Small intestine (tissue), 7 donors: ENCODE measurements at regions not wholly inside any gene's neighbourhood (a gene's known extent, or its start where the extent isn't known, plus 50 kb on each side); places are given as distances from the start of the nearest gene placed in this dataset.

Source experiments
- DNase-seq, 2 donors: peaks; one replicate each; pipeline versions ENCODE4 v3.0.0 to v3.0.0-alpha.2; 2013
- FAIRE-seq: peaks from 2 replicates; lab custom pipeline; 2012; peaks lifted over from hg19 to GRCh38; lab: Jason Lieb, UNC
- H3K27ac ChIP-seq, 3 donors: one replicate each; pipeline ENCODE4 v1.5.1; 2013; ENCODE audit warnings: low read length in 2 of 3, mild to moderate bottlenecking in 2 of 3, control low read depth in 1 of 3, inconsistent platforms in 1 of 3, low read depth in 1 of 3, moderate library complexity in 1 of 3
- H3K27me3 ChIP-seq, 3 donors: one replicate each; pipeline ENCODE4 v1.6.1; 2013; ENCODE audit warnings: low read length in 3 of 3, inconsistent platforms in 1 of 3; ENCODE audit not compliant: control insufficient read depth in 3 of 3, insufficient read depth in 3 of 3
- H3K36me3 ChIP-seq, 3 donors: one replicate each; pipeline ENCODE4 v1.6.1; 2013; ENCODE audit warnings: low read length in 3 of 3, inconsistent platforms in 1 of 3, low read depth in 1 of 3, mild to moderate bottlenecking in 1 of 3, moderate library complexity in 1 of 3; ENCODE audit not compliant: control insufficient read depth in 3 of 3, insufficient read depth in 2 of 3
- H3K4me1 ChIP-seq, 3 donors: one replicate each; pipeline ENCODE4 v1.6.1; 2013; ENCODE audit warnings: low read length in 2 of 3, inconsistent platforms in 1 of 3, low read depth in 1 of 3, mild to moderate bottlenecking in 1 of 3, moderate library complexity in 1 of 3; ENCODE audit not compliant: control insufficient read depth in 3 of 3, insufficient read depth in 2 of 3
- H3K4me3 ChIP-seq, 3 donors: one replicate each; pipeline ENCODE4 v1.5.1; 2013; ENCODE audit warnings: low read length in 3 of 3, control low read depth in 1 of 3, inconsistent platforms in 1 of 3, low read depth in 1 of 3, mild to moderate bottlenecking in 1 of 3, moderate library complexity in 1 of 3
- H3K9me3 ChIP-seq, 2 donors: one replicate each; pipeline ENCODE4 v1.6.1; 2013; ENCODE audit warnings: low read depth in 1 of 2, low read length in 1 of 2; ENCODE audit not compliant: control insufficient read depth in 2 of 2, insufficient read depth in 1 of 2
- WGBS, 3 donors: extraction: QIAGEN DNeasy Blood & Tissue Kit; methylation state at CpG; one replicate each; pipeline ENCODE4 v1.1.7; 2013; 5-methylcytosine and 5-hydroxymethylcytosine counted together
- donor health status: healthy with polysubstance abuse.
- donor health status: control.
- donor health status: control.
- donor health status: Bipolar disorder and iron deficiency.
- donor health status: healthy.

- H3K27ac ChIP-seq, result no peak overlapping the region
- FAIRE-seq, result no peak
- DNase-seq, result no peak
- no peaks in the 10 kb centered on the region for H3K27me3 ChIP-seq
- no peaks in the 10 kb centered on the region for H3K36me3 ChIP-seq
- no peaks in the 10 kb centered on the region for H3K9me3 ChIP-seq
- no peaks in the 10 kb centered on the region for H3K4me1 ChIP-seq
- WGBS, 3 donors, result 71 to 81% (median 71%) methylated on average over 6 of the region's 6 CpGs
- no peak overlapping the region for H3K4me3 ChIP-seq
Observed at GRCh38 chr1:30539884-30540283, 183.5 kb downstream of the MATN1 start.

- DNase-seq, result no peak
- Histone ChIP-seq H3K27me3 (no peaks in the 10 kb centered on the region), H3K9me3 (no peaks in the 10 kb centered on the region), H3K36me3 (no peaks in the 10 kb centered on the region), H3K4me3 (no peak overlapping the region), H3K27ac (no peak overlapping the region), H3K4me1 (no peaks in the 10 kb centered on the region)
- 46 to 65% (median 52%) methylated on average over 8 of the region's 8 CpGs for WGBS, 3 donors
- FAIRE-seq, result no peak
Observed at GRCh38 chr1:30538993-30539867, 184.2 kb downstream of the MATN1 start.

GRCh38 chr1:30538226-30538992 is 185.0 kb downstream of the MATN1 start:
- no peak for DNase-seq
- H3K4me3 ChIP-seq, result no peak overlapping the region
- H3K36me3 ChIP-seq, result no peaks in the 10 kb centered on the region
- no peaks in the 10 kb centered on the region for H3K9me3 ChIP-seq
- no peaks in the 10 kb centered on the region for H3K27me3 ChIP-seq
- H3K27ac ChIP-seq, result no peak overlapping the region
- no peaks in the 10 kb centered on the region for H3K4me1 ChIP-seq
- WGBS, 3 donors, result 58 to 67% (median 64%) methylated on average over 12 of the region's 12 CpGs
- FAIRE-seq, result no peak

GRCh38 chr1:30537279-30537678 is 186.1 kb downstream of the MATN1 start:
- DNase-seq, result no peak
- no peak for FAIRE-seq
- H3K27me3 ChIP-seq, result no peaks in the 10 kb centered on the region
- H3K4me3 ChIP-seq, result no peak overlapping the region
- no peak overlapping the region for H3K27ac ChIP-seq
- no peaks in the 10 kb centered on the region for H3K4me1 ChIP-seq
- WGBS, 3 donors, result 74 to 82% (median 75%) methylated on average over 3 of the region's 3 CpGs
- H3K36me3 ChIP-seq, result no peaks in the 10 kb centered on the region
- no peaks in the 10 kb centered on the region for H3K9me3 ChIP-seq

- Histone ChIP-seq H3K4me1 (no peaks in the 10 kb centered on the region), H3K4me3 (no peak overlapping the region), H3K27ac (no peak overlapping the region), H3K9me3 (no peaks in the 10 kb centered on the region), H3K27me3 (no peaks in the 10 kb centered on the region), H3K36me3 (no peaks in the 10 kb centered on the region)
- no peak for FAIRE-seq
- WGBS, 3 donors, result 76 to 87% (median 79%) methylated on average over 9 of the region's 9 CpGs
- DNase-seq, result no peak
Observed at GRCh38 chr1:30536530-30536929, 186.9 kb downstream of the MATN1 start.

- Histone ChIP-seq H3K36me3 (no peaks in the 10 kb centered on the region), H3K27ac (no peak overlapping the region), H3K9me3 (no peaks in the 10 kb centered on the region), H3K27me3 (no peaks in the 10 kb centered on the region), H3K4me1 (no peaks in the 10 kb centered on the region), H3K4me3 (no peak overlapping the region)
- FAIRE-seq, result no peak
- 49 to 62% (median 57%) methylated on average over 6 of the region's 6 CpGs for WGBS, 3 donors
- no peak for DNase-seq
Observed at GRCh38 chr1:30535595-30536325, 187.6 kb downstream of the MATN1 start.

GRCh38 chr1:30534551-30534940 is 188.8 kb downstream of the MATN1 start:
- WGBS, 3 donors, result 49 to 57% (median 54%) methylated on average over 3 of the region's 3 CpGs
- Histone ChIP-seq H3K27ac (no peak overlapping the region), H3K27me3 (no peaks in the 10 kb centered on the region), H3K36me3 (no peaks in the 10 kb centered on the region), H3K9me3 (no peaks in the 10 kb centered on the region), H3K4me1 (no peaks in the 10 kb centered on the region), H3K4me3 (no peak overlapping the region)
- no peak for FAIRE-seq
- no peak for DNase-seq

GRCh38 chr1:30533796-30534550 is 189.4 kb downstream of the MATN1 start:
- 57 to 68% (median 65%) methylated on average over 6 of the region's 6 CpGs for WGBS, 3 donors
- Histone ChIP-seq H3K27me3 (no peaks in the 10 kb centered on the region), H3K4me1 (no peaks in the 10 kb centered on the region), H3K36me3 (no peaks in the 10 kb centered on the region), H3K27ac (no peak overlapping the region), H3K4me3 (no peak overlapping the region), H3K9me3 (no peaks in the 10 kb centered on the region)
- DNase-seq (no peak), FAIRE-seq (no peak)
